A673 (cell line): ENCODE measurements at regions not wholly inside any gene's neighbourhood (a gene's known extent, or its start where the extent isn't known, plus 50 kb on each side); places are given as distances from the start of the nearest gene placed in this dataset.

ENCODE experiments used
- BruUV-seq: library from RNA; stranded (reverse); fragments of 400-500 nt; replicated peaks from 2 replicates; lab custom pipeline; 2021; lab: Mats Ljungman, UMichigan
- CTCF ChIA-PET: fragments of 300-600 bp; sonication (Branson Sonifier 250); formaldehyde crosslinking; loops from one replicate; lab custom pipeline; 2022; ENCODE audit warnings: antibody characterized with exemption; lab: Charles Lee
- POLR2A ChIA-PET: fragments of 300-600 bp; sonication (Branson Sonifier 250); formaldehyde crosslinking; loops from one replicate; lab custom pipeline; 2022; ENCODE audit warnings: antibody characterized with exemption; ENCODE audit not compliant: low non-redundant PET; lab: Charles Lee
- DNase-seq: peaks from one replicate; pipeline ENCODE4 v3.0.0-alpha.2; 2015; ENCODE audit warnings: low spot score
- H3K27ac ChIP-seq: fragments of 200-600 bp; sonication (generic); 2 replicates; pipeline ENCODE4 v1.5.1; 2016; ENCODE audit warnings: mixed run types, low read depth, mild to moderate bottlenecking, mixed read lengths, antibody characterized with exemption, low read length; ENCODE audit not compliant: poor library complexity, severe bottlenecking
- H3K27me3 ChIP-seq: fragments of 200-600 bp; sonication (generic); replicated peaks from 2 replicates; pipeline ENCODE4 v1.6.1; 2017; ENCODE audit warnings: mixed run types, low read depth, mild to moderate bottlenecking, mixed read lengths, antibody characterized with exemption, low read length; ENCODE audit not compliant: insufficient read depth, poor library complexity
- H3K36me3 ChIP-seq: fragments of 200-600 bp; sonication (generic); 2 replicates; pipeline ENCODE4 v1.6.1; 2016; ENCODE audit warnings: mixed run types, mild to moderate bottlenecking, mixed read lengths, antibody characterized with exemption, low read length; ENCODE audit not compliant: insufficient read depth, poor library complexity, severe bottlenecking
- H3K4me1 ChIP-seq: fragments of 200-600 bp; sonication (generic); 2 replicates; pipeline ENCODE4 v1.6.1; 2017; ENCODE audit warnings: mixed run types, mild to moderate bottlenecking, mixed read lengths, antibody characterized with exemption, low read length; ENCODE audit not compliant: insufficient read depth, poor library complexity, severe bottlenecking
- H3K4me3 ChIP-seq: fragments of 200-600 bp; sonication (generic); 2 replicates; pipeline ENCODE4 v1.5.1; 2016; ENCODE audit warnings: low read depth, mixed run types, mild to moderate bottlenecking, mixed read lengths, low read length; ENCODE audit not compliant: poor library complexity, severe bottlenecking
- H3K9me3 ChIP-seq: fragments of 200-600 bp; sonication (generic); 2 replicates; pipeline ENCODE4 v1.6.1; 2016; ENCODE audit warnings: mixed run types, low read depth, mild to moderate bottlenecking, mixed read lengths, antibody characterized with exemption, low read length; ENCODE audit not compliant: poor library complexity, severe bottlenecking
- EZH2 ChIP-seq: fragments of 200-600 bp; sonication (generic); IDR thresholded peaks from 2 replicates; pipeline ENCODE4 v1.6.1; 2017; ENCODE audit warnings: borderline replicate concordance, low read depth, mild to moderate bottlenecking, mixed read lengths, antibody characterized with exemption, low read length; ENCODE audit not compliant: poor library complexity, severe bottlenecking
- intact Hi-C: fragments of 100-400 bp; cut with micrococcal nuclease; formaldehyde crosslinking; loops from one replicate; pipeline ENCODE4 v1.10.0; 2022; ENCODE audit not compliant: unreplicated experiment
- TF ChIP-seq, protein P1 (sequence below): fragments of 300-800, 200-600 bp; sonication (generic); conservative IDR thresholded peaks from 2 replicates; pipeline ENCODE4 v1.5.1; 2017; ENCODE audit warnings: low read depth, mild to moderate bottlenecking, antibody characterized with exemption, low read length, moderate library complexity, mixed read lengths

DNA sequence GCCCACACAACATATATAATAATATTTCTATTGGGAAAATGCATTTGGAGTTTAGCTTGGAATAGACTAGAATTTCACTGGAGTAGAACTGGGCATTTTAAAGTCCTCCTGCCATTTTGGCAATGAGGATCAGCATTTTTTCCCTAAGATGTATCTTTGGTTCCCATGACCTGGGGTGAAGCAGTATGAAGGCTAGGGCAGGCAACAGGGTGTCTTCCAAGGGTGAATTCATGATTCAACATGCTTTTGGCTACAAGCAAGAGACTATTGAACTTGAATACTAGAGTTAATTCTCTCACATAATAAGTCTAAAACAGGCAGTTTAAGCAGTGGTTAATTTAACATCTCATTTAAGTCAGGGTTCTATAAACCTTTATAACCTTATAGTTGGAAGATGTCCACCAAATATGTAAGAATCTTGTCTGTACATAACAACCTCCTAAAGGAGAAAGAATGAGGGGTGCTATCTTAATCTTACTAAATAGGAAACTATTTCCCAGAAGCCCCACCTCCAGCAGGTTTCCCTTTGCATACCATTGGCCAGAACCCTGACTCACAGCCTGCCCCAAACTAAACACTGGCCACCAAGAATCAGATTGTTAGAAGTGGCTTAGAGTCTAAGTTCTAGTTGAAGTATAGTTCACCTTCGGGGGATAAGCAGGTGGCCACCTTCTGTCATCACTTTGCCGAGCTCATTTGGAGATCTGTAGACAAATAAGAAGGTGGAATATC lies 96.0 kb upstream of the PRPS1L1 start:
- Histone ChIP-seq H3K36me3 (no peaks in the 10 kb centered on the region), H3K9me3 (no peaks in the 10 kb centered on the region), H3K4me1 (no peaks in the 10 kb centered on the region), H3K27me3 (no peaks in the 10 kb centered on the region), H3K27ac (no peak overlapping the region), H3K4me3 (no peak overlapping the region)
- CTCF ChIA-PET: no interaction called here
- no TSS peak for BruUV-seq
- intact Hi-C loops: no loop called here
- TF ChIP-seq, protein P1, sequence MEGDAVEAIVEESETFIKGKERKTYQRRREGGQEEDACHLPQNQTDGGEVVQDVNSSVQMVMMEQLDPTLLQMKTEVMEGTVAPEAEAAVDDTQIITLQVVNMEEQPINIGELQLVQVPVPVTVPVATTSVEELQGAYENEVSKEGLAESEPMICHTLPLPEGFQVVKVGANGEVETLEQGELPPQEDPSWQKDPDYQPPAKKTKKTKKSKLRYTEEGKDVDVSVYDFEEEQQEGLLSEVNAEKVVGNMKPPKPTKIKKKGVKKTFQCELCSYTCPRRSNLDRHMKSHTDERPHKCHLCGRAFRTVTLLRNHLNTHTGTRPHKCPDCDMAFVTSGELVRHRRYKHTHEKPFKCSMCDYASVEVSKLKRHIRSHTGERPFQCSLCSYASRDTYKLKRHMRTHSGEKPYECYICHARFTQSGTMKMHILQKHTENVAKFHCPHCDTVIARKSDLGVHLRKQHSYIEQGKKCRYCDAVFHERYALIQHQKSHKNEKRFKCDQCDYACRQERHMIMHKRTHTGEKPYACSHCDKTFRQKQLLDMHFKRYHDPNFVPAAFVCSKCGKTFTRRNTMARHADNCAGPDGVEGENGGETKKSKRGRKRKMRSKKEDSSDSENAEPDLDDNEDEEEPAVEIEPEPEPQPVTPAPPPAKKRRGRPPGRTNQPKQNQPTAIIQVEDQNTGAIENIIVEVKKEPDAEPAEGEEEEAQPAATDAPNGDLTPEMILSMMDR: no peak
- no peak for TF ChIP-seq EZH2
- POLR2A ChIA-PET: no interaction called here
- DNase-seq: no peak

DNA sequence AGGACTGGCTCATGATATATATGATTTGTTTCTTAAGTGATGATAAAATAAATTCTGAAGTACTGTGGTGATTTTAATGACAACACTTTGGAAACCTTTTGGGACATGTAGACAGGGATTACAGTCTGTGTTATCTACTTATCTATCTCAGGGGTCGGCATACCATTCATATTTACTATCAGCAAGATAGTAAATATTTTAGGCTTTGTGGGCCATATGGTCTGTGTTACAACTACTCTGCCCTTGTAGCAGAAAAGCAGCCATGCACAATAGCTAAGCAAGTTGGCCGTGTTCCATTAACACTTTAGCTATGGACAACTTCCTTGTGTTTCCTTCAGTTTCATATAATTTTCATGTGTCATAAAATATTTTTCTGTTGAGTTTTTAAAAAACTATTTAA lies 97.8 kb upstream of the PRPS1L1 start:
- no peak for DNase-seq
- POLR2A ChIA-PET: no interaction called here
- no peak overlapping the region for H3K27ac ChIP-seq
- CTCF ChIA-PET: no interaction called here
- H3K4me3 ChIP-seq: no peak overlapping the region
- TF ChIP-seq, protein P1: no peak
- TF ChIP-seq EZH2: no peak
- intact Hi-C loops: no loop called here
- H3K27me3 ChIP-seq: no peaks in the 10 kb centered on the region
- no peaks in the 10 kb centered on the region for H3K4me1 ChIP-seq
- H3K36me3 ChIP-seq: no peaks in the 10 kb centered on the region
- no peaks in the 10 kb centered on the region for H3K9me3 ChIP-seq
- BruUV-seq: no TSS peak

DNA sequence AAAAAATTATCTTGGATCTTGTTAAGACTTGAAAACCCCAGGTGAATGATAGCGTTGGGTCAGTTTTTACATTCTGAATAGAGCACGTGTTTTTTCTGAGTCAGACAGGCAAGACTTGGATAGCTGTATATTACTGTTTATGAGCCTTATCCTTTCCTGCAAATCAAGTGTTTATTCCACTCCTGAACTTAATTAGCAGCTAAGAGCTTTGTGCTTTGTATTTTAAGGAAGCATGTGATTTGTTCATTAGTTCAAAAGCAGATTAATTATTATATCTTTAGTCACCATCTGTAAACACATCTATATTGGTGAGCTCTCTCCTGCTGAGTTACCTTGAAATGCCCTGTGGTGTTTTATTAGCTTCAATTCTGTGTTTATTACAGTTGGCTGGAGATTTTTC lies 98.6 kb upstream of the PRPS1L1 start:
- no peak overlapping the region for H3K27ac ChIP-seq
- POLR2A ChIA-PET: no interaction called here
- intact Hi-C loops: no loop called here

More for the DNA sequence above, 98.6 kb upstream of the PRPS1L1 start:
- no peak overlapping the region for H3K4me3 ChIP-seq
- H3K9me3 ChIP-seq: no peaks in the 10 kb centered on the region
- no TSS peak for BruUV-seq
- DNase-seq: no peak
- no peak for TF ChIP-seq EZH2
- TF ChIP-seq, protein P1: no peak
- no peaks in the 10 kb centered on the region for H3K36me3 ChIP-seq
- CTCF ChIA-PET: no interaction called here
- no peaks in the 10 kb centered on the region for H3K27me3 ChIP-seq
- no peaks in the 10 kb centered on the region for H3K4me1 ChIP-seq
